GDM1 (cell line): ENCODE measurements at regions not wholly inside any gene's neighbourhood (a gene's known extent, or its start where the extent isn't known, plus 50 kb on each side); places are given as distances from the start of the nearest gene placed in this dataset.
"Not testable (repeated sequence)": the region's sequence is repeated elsewhere in the genome, so short reads cannot be mapped to it uniquely, and the experiment has no call there.

Experiments used
- DNase-seq: peaks from one replicate; lab custom pipeline; 2025; lab: John Stamatoyannopoulos, UW

DNA sequence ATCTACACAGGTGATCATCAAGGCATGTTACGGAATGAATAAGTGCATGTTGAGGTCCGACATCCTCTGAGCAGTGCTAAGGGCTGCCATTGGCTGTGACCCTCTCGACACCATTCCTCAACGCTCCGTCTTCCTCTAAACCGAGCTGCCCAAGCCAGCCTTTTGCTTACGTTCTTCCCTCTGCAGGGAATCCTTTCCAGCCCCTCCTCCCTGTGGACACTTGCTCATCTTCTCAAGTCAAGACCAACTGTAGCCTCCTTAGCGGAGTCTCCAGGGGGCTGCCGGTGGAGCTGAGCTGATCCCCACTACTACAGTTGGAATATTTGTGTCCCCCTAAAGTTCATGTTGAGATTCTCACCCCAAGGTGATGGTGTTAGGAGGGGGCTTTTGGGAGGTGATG is 781.0 kb downstream of the TBC1D22A start:
- DNase-seq, result no peak

GRCh38 chr22:47540011-47540410 is 777.6 kb downstream of the TBC1D22A start:
- DNase-seq, result no peak

GRCh38 chr22:47539374-47539773 is 776.9 kb downstream of the TBC1D22A start:
- DNase-seq, result no peak

DNA sequence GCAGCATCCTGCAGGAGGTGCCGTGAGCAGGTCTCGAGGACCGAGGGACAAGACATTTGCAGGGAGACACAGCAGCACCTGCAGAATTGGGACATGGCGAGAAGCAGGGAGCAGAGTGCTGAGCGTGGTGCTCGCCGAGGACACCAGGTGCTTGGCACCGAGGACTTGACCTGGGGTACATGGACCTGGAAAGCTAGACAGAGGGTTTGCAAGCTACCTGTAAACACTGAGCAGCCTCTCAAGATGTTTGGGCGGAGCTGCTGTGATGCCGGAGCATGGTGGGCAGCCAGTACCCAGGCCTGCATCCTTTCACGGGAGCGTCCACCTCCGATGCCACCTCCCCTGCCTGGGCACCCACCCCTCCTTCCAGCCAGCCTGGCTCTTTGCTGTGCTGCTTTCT is 773.2 kb downstream of the TBC1D22A start:
- DNase-seq, result no peak

GRCh38 chr22:47534804-47535410 is 772.5 kb downstream of the TBC1D22A start:
- DNase-seq, result no peak

DNA sequence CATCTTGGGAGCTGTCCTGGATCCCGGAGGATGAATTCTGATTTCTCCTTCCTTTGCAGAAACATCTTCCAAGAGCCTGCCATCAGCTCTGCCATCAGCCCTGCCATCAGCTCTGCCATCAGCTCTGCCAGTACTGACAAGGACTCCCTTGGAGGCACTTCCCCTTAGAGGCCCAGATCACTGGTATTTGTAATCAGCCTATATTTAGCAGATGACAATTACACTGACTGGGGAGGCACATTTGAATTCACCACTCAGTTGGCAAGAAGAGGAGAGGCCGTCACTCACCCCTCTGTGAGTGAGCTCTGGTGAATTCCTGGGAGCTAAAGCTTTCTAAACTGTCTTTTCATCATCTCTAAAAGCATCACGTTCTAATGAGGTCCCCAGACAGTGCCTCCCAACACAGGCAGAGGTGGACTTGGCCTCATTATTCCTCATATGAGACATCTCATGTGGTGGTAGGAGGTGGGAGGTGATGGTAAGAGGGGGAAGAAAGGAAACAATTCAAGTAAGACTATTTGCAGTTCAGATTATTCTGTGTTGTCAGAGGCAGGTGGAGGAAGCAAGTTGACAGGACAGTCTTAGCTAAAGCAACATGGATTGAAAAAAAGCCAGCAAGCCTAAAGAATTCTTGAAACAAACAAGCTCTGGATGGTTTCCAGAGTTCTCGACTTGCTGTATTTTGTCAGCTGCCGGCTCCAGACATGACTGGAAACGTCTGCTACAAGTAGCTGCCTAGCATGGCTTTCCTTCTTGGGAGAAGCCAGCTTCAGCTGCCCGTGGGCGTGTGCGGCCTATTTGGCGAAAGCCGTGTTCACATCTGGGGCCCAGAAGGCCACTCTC is 771.7 kb downstream of the TBC1D22A start:
- DNase-seq, result no peak

- no peak for DNase-seq
These were observed 754.6 kb downstream of the TBC1D22A start for GRCh38 chr22:47517062-47517461.

DNA sequence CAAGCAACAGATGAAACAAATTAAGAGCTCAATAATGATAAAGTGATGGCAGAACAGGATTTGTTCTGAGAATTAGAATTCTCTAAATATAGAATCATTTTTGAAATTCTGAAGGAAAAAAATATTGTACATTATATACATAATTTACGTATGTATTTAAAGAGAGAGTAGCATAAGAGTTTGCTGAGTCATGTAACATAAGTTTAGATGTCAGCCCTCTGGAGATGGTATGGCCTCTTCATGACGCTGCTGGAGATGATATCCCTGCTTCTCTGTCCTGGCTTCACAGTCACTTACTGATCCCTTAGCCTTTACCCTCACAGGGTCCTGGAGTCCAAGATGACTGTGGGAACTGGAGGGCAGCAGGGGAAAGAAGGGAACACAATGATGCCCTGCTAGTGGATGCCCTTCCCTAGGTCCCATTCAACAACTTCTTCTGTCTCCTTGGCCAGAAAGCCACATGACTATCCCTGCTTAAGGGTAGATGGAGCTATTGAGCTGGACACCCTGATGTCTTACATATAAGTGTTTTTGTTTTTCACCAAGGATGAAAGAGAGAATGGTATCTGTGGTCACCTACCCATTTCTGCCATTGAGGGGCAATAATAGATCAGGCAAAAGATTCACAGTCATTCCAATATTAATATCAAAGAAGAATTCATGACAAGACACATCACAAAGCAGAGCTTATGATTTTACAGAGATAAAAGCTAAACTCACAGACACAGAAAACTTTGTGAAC is 753.1 kb downstream of the TBC1D22A start:
- DNase-seq, result no peak

GRCh38 chr22:47512617-47513016 is 750.2 kb downstream of the TBC1D22A start:
- no peak for DNase-seq

- no peak for DNase-seq
These were observed 742.5 kb downstream of the TBC1D22A start for GRCh38 chr22:47504962-47505361.

DNA sequence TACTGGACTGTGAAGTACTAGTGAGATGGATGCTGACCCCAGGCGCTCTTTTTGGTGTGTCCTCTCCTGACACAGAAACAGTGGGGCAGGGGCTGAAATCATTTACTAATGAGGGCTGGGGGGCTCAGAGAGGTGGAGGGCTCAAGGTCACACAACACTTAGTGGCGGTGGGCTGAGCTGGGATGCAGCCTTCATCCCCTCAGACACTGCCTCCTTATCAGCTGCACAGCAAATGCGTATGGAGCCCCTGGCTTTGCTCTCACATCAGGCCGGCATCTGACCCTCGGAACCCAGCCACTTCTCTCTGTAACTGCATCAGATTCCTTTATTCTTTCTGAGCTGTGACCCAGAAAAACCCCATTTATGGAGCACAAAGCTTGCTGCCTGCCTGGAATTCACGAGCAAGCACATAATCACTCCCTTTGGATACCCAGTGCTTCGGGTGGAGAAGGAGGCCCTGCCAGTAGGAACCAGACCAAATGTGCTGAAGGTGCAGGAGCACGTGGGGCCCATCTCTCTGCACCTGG is 736.6 kb downstream of the TBC1D22A start:
- DNase-seq, result no peak

- no peak for DNase-seq
These were observed 735.2 kb downstream of the TBC1D22A start for GRCh38 chr22:47497666-47498065.

GRCh38 chr22:47495110-47495509 is 732.7 kb downstream of the TBC1D22A start:
- DNase-seq, result no peak

GRCh38 chr22:47488131-47488530 is 725.7 kb downstream of the TBC1D22A start:
- not testable (repeated sequence) for DNase-seq

GRCh38 chr22:47486569-47487312 is 724.3 kb downstream of the TBC1D22A start:
- DNase-seq, result no peak

- DNase-seq, result no peak
These were observed 722.6 kb downstream of the TBC1D22A start for GRCh38 chr22:47484960-47485569.

DNA sequence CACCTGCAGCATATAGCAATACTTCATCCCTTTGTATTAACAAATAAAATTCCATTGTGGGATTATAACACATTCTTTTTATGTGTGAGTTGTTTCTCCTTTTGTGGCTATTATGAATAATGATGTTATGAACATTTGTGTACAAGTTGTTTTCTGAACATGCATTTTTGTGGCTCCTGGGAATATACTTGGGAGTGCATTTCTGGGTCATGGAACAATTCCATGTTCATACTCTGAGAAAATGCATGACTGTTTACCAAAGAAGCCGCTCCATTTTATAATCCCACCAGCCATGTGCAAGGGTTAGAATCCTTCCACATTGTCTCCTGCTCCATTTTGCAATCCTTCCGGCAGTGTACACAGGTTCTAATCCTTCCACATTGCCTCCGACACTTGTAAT is 713.8 kb downstream of the TBC1D22A start:
- DNase-seq, result no peak

- DNase-seq, result no peak
These were observed 712.4 kb downstream of the TBC1D22A start for GRCh38 chr22:47474895-47475294.

- no peak for DNase-seq
These were observed 712.0 kb downstream of the TBC1D22A start for GRCh38 chr22:47474464-47474863.

DNA sequence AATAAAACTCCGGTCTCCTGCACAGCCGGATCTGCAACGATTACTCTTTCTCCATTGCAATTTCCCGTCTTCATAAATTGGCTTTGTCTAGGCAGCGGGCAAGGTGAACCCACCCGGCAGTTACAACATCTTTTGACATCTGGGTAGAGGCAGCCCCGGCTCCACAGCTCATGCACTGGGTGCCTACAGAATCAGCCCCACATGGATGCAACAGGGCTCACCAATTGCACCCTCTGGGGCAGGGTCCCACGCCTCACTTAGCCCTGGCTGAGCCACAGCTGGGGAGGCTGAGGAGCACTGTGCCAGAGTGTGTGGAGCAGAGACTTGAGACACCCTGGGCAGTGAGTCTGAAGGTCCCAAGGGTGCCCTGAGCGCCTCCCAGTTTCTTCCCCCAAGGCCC is 710.2 kb downstream of the TBC1D22A start:
- DNase-seq, result no peak

GRCh38 chr22:47471406-47471805 is 709.0 kb downstream of the TBC1D22A start:
- no peak for DNase-seq

DNA sequence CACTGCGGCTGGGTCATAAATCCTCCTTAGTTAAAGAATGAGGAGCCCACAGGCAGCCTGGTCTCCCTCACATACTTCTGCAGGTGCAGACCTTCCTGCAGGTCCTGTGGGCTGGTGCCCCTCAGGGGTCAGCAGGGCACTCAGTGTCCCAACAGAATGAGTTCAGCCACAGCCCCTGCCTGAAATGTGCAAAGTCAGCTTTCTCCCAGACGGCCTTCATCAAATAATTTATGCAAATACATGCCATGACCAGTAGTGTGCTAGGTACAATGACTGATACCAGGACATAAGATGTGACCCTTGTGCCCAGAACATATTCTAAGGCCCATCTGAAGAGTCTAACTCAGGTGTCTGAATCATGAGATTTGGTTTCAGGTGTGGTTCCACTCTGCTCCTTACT is 703.4 kb downstream of the TBC1D22A start:
- DNase-seq, result no peak
